Thyroid gland (tissue), 4 donors: ENCODE measurements at regions not wholly inside any gene's neighbourhood (a gene's known extent, or its start where the extent isn't known, plus 50 kb on each side); places are given as distances from the start of the nearest gene placed in this dataset.
"Not testable (repeated sequence)": the region's sequence is repeated elsewhere in the genome, so short reads cannot be mapped to it uniquely, and the experiment has no call there.

Experiments used
- POLR2A ChIP-seq, 2 donors: fragments of 450-650 bp; IDR thresholded peaks; one replicate each; pipeline ENCODE4 v1.6.1; 2017; ENCODE audit warnings: antibody characterized with exemption in 2 of 2, mild to moderate bottlenecking in 2 of 2, moderate library complexity in 1 of 2
- TF ChIP-seq, protein P1 (sequence below), 6 experiments: fragments of 200-600 bp in 3 of 6; fragments of 450-650 bp in 3 of 6; sonication (generic) in 3 of 6; IDR thresholded peaks; one replicate each; pipeline ENCODE4 v1.5.1; 2016 to 2019; ENCODE audit warnings: antibody characterized with exemption in 6 of 6, mild to moderate bottlenecking in 2 of 6, inconsistent platforms in 1 of 6, moderate library complexity in 1 of 6

DNA sequence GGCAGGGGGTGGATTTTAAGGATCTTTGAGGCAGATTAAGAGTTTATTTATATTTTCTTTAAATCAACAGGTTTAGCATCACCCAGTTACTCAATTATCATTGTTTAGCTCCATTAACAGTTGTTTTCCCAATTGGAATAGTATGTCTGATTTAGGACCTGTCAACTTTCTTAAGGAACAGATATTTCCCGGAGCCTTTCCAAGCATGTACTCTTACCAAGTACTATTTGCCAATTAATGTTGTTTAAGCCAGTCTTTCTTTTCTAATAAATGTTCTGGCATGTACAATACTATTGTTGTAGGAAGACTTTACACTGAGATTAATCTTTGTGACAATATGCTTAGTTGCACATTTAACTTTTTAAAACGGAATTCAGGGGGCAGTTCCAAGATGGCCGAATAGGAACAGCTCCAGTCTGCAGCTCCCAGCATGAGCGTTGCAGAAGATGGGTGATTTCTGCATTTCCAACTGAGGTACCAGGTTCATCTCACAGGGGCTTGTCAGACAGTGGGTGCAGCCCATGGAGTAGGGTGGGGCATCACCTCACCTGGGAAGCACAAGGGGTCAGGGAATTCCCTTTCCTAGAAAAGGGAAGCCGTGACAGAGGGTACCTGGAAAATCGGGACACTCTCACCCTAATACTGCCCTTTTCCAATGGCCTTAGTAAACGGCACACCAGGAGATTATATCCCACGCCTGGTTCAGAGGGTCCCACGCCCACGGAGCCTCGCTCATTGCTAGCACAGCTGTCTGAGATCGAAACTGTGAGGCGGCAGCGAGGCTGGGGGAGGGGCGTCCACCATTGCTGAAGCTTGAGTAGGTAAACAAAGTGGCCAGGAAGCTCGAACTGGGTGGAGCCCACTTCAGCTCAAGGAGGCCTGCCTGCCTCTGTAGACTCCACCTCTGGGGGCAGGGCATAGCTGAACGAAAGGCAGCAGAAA is 173.7 kb downstream of the LRRC70 start:
- TF ChIP-seq, protein P1, sequence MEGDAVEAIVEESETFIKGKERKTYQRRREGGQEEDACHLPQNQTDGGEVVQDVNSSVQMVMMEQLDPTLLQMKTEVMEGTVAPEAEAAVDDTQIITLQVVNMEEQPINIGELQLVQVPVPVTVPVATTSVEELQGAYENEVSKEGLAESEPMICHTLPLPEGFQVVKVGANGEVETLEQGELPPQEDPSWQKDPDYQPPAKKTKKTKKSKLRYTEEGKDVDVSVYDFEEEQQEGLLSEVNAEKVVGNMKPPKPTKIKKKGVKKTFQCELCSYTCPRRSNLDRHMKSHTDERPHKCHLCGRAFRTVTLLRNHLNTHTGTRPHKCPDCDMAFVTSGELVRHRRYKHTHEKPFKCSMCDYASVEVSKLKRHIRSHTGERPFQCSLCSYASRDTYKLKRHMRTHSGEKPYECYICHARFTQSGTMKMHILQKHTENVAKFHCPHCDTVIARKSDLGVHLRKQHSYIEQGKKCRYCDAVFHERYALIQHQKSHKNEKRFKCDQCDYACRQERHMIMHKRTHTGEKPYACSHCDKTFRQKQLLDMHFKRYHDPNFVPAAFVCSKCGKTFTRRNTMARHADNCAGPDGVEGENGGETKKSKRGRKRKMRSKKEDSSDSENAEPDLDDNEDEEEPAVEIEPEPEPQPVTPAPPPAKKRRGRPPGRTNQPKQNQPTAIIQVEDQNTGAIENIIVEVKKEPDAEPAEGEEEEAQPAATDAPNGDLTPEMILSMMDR (IDR thresholded peaks at IDR 0.05), result not testable (repeated sequence)
- not testable (repeated sequence) for TF ChIP-seq POLR2A (IDR thresholded peaks at IDR 0.05)
